Endometrium (tissue), 2 donors: ENCODE measurements at regions not wholly inside any gene's neighbourhood (a gene's known extent, or its start where the extent isn't known, plus 50 kb on each side); places are given as distances from the start of the nearest gene placed in this dataset.
"Not testable (repeated sequence)": the region's sequence is repeated elsewhere in the genome, so short reads cannot be mapped to it uniquely, and the experiment has no call there.

Source experiments
- FAIRE-seq: peaks from 2 replicates; lab custom pipeline; 2012; peaks lifted over from hg19 to GRCh38; lab: Jason Lieb, UNC
- donor health status: control.
- donor health status: control.

GRCh38 chr12:131343436-131343835 lies 367.5 kb upstream of the SFSWAP start:
- not testable (repeated sequence) for FAIRE-seq

GRCh38 chr12:131344715-131345520 lies 366.0 kb upstream of the SFSWAP start:
- FAIRE-seq: not testable (repeated sequence)

GRCh38 chr12:131345521-131346436 lies 365.1 kb upstream of the SFSWAP start:
- no peak for FAIRE-seq

- no peak for FAIRE-seq
Observed at GRCh38 chr12:131346555-131347344, 364.1 kb upstream of the SFSWAP start.

GRCh38 chr12:131347345-131347714 lies 363.6 kb upstream of the SFSWAP start:
- no peak for FAIRE-seq

- no peak for FAIRE-seq
Observed at GRCh38 chr12:131347732-131348131, 363.2 kb upstream of the SFSWAP start.

- no peak for FAIRE-seq
Observed at GRCh38 chr12:131348231-131348630, 362.7 kb upstream of the SFSWAP start.

GRCh38 chr12:131348646-131349045 lies 362.2 kb upstream of the SFSWAP start:
- FAIRE-seq: no peak

GRCh38 chr12:131349397-131350127 lies 361.3 kb upstream of the SFSWAP start:
- no peak for FAIRE-seq

- no peak for FAIRE-seq
Observed at GRCh38 chr12:131350943-131351318, 360.0 kb upstream of the SFSWAP start.

- FAIRE-seq: no peak
Observed at GRCh38 chr12:131351319-131352028, 359.4 kb upstream of the SFSWAP start.

GRCh38 chr12:131352296-131352900 lies 358.5 kb upstream of the SFSWAP start:
- no peak for FAIRE-seq

- FAIRE-seq: no peak
Observed at GRCh38 chr12:131353376-131353775, 357.5 kb upstream of the SFSWAP start.

- FAIRE-seq: no peak
Observed at GRCh38 chr12:131353826-131354225, 357.1 kb upstream of the SFSWAP start.

GRCh38 chr12:131355361-131356245 lies 355.3 kb upstream of the SFSWAP start:
- no peak for FAIRE-seq

- no peak for FAIRE-seq
Observed at GRCh38 chr12:131356485-131357184, 354.3 kb upstream of the SFSWAP start.

GRCh38 chr12:131357185-131357747 lies 353.6 kb upstream of the SFSWAP start:
- no peak for FAIRE-seq

- no peak for FAIRE-seq
Observed at GRCh38 chr12:131357920-131358319, 353.0 kb upstream of the SFSWAP start.
